HG03439 (cell line): ENCODE measurements at regions not wholly inside any gene's neighbourhood (a gene's known extent, or its start where the extent isn't known, plus 50 kb on each side); places are given as distances from the start of the nearest gene placed in this dataset.

Experiments used
- ATAC-seq: cut with Tn5 transposase; IDR thresholded peaks from one replicate; pipeline ENCODE4 v1.9.1; 2021; ENCODE audit warnings: mild to moderate bottlenecking, moderate library complexity; ENCODE audit not compliant: unreplicated experiment

- no peak for ATAC-seq
These were observed 66.9 kb upstream of the USP24 start for GRCh38 chr1:55282058-55282457.

GRCh38 chr1:55280731-55281130 is 65.6 kb upstream of the USP24 start:
- ATAC-seq: no peak

- ATAC-seq: no peak
These were observed 64.5 kb upstream of the USP24 start for GRCh38 chr1:55279627-55280026.

GRCh38 chr1:55278378-55278777 is 63.2 kb upstream of the USP24 start:
- no peak for ATAC-seq

- peak; percentile 92 for ATAC-seq
These were observed 62.4 kb upstream of the USP24 start for GRCh38 chr1:55277377-55278130.

- no peak for ATAC-seq
These were observed 61.7 kb upstream of the USP24 start for GRCh38 chr1:55276671-55277376.

GRCh38 chr1:55275941-55276341 is 60.8 kb upstream of the USP24 start:
- ATAC-seq: no peak

- no peak for ATAC-seq
These were observed 60.1 kb upstream of the USP24 start for GRCh38 chr1:55275151-55275748.

- ATAC-seq: no peak
These were observed 57.8 kb upstream of the USP24 start for GRCh38 chr1:55272994-55273393.
